GM12872 (cell line): ENCODE measurements at regions not wholly inside any gene's neighbourhood (a gene's known extent, or its start where the extent isn't known, plus 50 kb on each side); places are given as distances from the start of the nearest gene placed in this dataset.

Source experiments
- TF ChIP-seq, protein P1 (sequence below): IDR thresholded peaks from 3 replicates; pipeline ENCODE4 v1.5.1; 2011; ENCODE audit warnings: low read depth, mild to moderate bottlenecking, low read length, moderate library complexity; ENCODE audit not compliant: insufficient read depth

DNA sequence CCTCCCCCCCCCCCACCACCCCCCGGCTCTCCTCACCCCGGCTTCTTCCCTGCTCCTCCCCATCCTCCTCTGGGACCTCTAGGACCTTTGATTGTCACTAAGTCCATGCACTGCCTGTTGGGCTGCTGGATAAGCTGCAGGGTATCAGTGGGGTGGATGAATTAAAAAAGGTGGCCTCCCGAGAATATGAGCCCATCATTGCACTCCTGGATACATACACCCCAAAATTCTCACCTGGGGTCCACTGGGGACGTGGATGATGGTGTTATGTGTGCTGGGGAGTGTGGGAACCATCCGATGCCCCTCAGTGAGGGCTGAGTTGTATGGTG, 88.8 kb downstream of the IRF8 start:
- TF ChIP-seq, protein P1, sequence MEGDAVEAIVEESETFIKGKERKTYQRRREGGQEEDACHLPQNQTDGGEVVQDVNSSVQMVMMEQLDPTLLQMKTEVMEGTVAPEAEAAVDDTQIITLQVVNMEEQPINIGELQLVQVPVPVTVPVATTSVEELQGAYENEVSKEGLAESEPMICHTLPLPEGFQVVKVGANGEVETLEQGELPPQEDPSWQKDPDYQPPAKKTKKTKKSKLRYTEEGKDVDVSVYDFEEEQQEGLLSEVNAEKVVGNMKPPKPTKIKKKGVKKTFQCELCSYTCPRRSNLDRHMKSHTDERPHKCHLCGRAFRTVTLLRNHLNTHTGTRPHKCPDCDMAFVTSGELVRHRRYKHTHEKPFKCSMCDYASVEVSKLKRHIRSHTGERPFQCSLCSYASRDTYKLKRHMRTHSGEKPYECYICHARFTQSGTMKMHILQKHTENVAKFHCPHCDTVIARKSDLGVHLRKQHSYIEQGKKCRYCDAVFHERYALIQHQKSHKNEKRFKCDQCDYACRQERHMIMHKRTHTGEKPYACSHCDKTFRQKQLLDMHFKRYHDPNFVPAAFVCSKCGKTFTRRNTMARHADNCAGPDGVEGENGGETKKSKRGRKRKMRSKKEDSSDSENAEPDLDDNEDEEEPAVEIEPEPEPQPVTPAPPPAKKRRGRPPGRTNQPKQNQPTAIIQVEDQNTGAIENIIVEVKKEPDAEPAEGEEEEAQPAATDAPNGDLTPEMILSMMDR, result no peak

- TF ChIP-seq, protein P1, result no peak
These were observed 89.3 kb downstream of the IRF8 start for GRCh38 chr16:85988306-85988705.

GRCh38 chr16:85988723-85989313, 89.9 kb downstream of the IRF8 start:
- TF ChIP-seq, protein P1, result no peak

DNA sequence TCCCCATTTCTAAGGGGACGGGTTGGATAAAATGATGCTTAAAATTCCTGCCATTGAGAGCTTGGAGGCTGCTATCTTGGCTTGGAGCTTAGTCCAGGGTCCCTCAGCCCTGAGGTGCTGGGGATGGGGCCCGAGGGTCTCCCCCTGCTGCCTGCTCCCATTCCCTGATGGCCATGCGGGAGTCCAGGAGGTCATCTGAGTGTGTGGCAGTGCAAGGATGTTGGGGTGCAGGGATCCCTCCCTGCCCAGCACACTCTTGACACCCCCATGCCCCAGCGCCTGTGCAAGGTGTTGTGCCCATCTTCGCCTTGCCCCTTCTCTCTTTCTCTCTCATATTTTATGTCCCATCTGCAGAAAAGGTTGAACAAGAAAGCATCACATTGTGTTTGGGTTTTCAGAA, 90.4 kb downstream of the IRF8 start:
- TF ChIP-seq, protein P1, result no peak

- TF ChIP-seq, protein P1, result no peak
These were observed 91.1 kb downstream of the IRF8 start for GRCh38 chr16:85989863-85990643.

- TF ChIP-seq, protein P1, result no peak
These were observed 91.9 kb downstream of the IRF8 start for GRCh38 chr16:85990861-85991301.

DNA sequence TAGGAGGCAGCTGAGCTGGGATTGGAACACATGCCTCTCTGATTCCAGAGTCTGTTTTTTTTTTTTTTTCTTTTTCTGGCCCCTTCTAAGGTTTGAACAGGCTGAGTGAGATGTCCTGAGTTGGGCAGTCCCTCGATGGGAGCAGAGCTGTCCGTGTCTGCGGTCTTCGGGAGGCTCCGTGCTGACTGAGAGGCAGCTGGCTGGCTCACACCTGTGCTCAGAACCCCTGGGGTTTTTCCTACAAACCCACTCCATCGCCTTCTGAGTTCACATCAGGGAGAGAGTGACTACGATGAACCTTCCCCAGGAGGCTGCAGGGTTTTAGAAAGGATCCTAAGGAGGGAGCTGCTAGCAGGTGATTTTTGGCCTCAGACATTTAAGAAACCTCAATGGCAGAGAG, 92.5 kb downstream of the IRF8 start:
- TF ChIP-seq, protein P1, result no peak
